Hepatocyte (in vitro differentiated cells): ENCODE measurements at regions not wholly inside any gene's neighbourhood (a gene's known extent, or its start where the extent isn't known, plus 50 kb on each side); places are given as distances from the start of the nearest gene placed in this dataset.

ENCODE experiments used
- CTCF ChIP-seq: fragments of 200-600 bp; sonication (generic); IDR thresholded peaks from 2 replicates; pipeline ENCODE4 v1.5.1; 2016; ENCODE audit warnings: antibody characterized with exemption, mild to moderate bottlenecking; ENCODE audit not compliant: poor library complexity
- EZH2 ChIP-seq: fragments of 200-600 bp; sonication (generic); IDR thresholded peaks from 2 replicates; pipeline ENCODE4 v1.6.1; 2016; ENCODE audit warnings: antibody characterized with exemption, mild to moderate bottlenecking, borderline replicate concordance
- EZH2phosphoT487 ChIP-seq: fragments of 200-600 bp; sonication (generic); IDR thresholded peaks from one replicate; pipeline ENCODE4 v1.6.1; 2018; ENCODE audit warnings: antibody characterized with exemption, mild to moderate bottlenecking, low read depth, moderate library complexity; ENCODE audit not compliant: unreplicated experiment, severe bottlenecking

GRCh38 chr7:67870396-67870795 lies 873.8 kb downstream of the TYW1 start:
- no peak for TF ChIP-seq CTCF
- TF ChIP-seq EZH2 = no peak
- no peak for TF ChIP-seq EZH2phosphoT487
